ENCODE measurements at regions not wholly inside any gene's neighbourhood (a gene's known extent, or its start where the extent isn't known, plus 50 kb on each side); places are given as distances from the start of the nearest gene placed in this dataset.

GRCh38 chr13:105788530-105788929 lies 746.9 kb downstream of the EFNB2 start:
- Histone ChIP-seq H3K27me3 (ENCODE audit: control insufficient read depth, insufficient read depth, low read length) (no peaks in the 10 kb centered on the region), H3K36me3 (ENCODE audit: insufficient read depth, low read length) (no peaks in the 10 kb centered on the region), H3K4me3 (ENCODE audit: low read length) (no peak overlapping the region), H3K4me1 (ENCODE audit: control insufficient read depth, insufficient read depth, low read length) (peaks cover 17% of the 10 kb centered on the region), H3K9ac (ENCODE audit: low read depth, low read length) (no peak overlapping the region), H3K4me2 (ENCODE audit: low read length) (peak overlapping the region; percentile 2), H3K9me3 (replicated peaks; ENCODE audit: low read length) (no peaks in the 10 kb centered on the region)

- H3K4me1 ChIP-seq (ENCODE audit: control insufficient read depth, insufficient read depth, low read length), result peaks cover 17% of the 10 kb centered on the region
- no peaks in the 10 kb centered on the region for H3K9me3 ChIP-seq (replicated peaks; ENCODE audit: low read length)
- no peaks in the 10 kb centered on the region for H3K27me3 ChIP-seq (ENCODE audit: control insufficient read depth, insufficient read depth, low read length)
- no peak overlapping the region for H3K4me2 ChIP-seq (ENCODE audit: low read length)
- no peak overlapping the region for H3K9ac ChIP-seq (ENCODE audit: low read depth, low read length)
- H3K36me3 ChIP-seq (ENCODE audit: insufficient read depth, low read length), result no peaks in the 10 kb centered on the region
- H3K4me3 ChIP-seq (ENCODE audit: low read length), result no peak overlapping the region
Measured at GRCh38 chr13:105787632-105788031, 747.8 kb downstream of the EFNB2 start.

GRCh38 chr13:105785436-105785835 lies 750.0 kb downstream of the EFNB2 start:
- H3K27me3 ChIP-seq (ENCODE audit: control insufficient read depth, insufficient read depth, low read length), result no peaks in the 10 kb centered on the region
- H3K9ac ChIP-seq (ENCODE audit: low read depth, low read length), result no peak overlapping the region
- no peaks in the 10 kb centered on the region for H3K9me3 ChIP-seq (replicated peaks; ENCODE audit: low read length)
- H3K4me1 ChIP-seq (ENCODE audit: control insufficient read depth, insufficient read depth, low read length), result peaks cover 17% of the 10 kb centered on the region
- no peak overlapping the region for H3K4me2 ChIP-seq (ENCODE audit: low read length)
- H3K4me3 ChIP-seq (ENCODE audit: low read length), result no peak overlapping the region
- no peaks in the 10 kb centered on the region for H3K36me3 ChIP-seq (ENCODE audit: insufficient read depth, low read length)

GRCh38 chr13:105783261-105783660 lies 752.2 kb downstream of the EFNB2 start:
- no peak overlapping the region for H3K4me2 ChIP-seq (ENCODE audit: low read length)
- H3K9ac ChIP-seq (ENCODE audit: low read depth, low read length), result no peak overlapping the region
- H3K4me3 ChIP-seq (ENCODE audit: low read length), result no peak overlapping the region
- no peaks in the 10 kb centered on the region for H3K36me3 ChIP-seq (ENCODE audit: insufficient read depth, low read length)
- H3K4me1 ChIP-seq (ENCODE audit: control insufficient read depth, insufficient read depth, low read length), result peaks cover 10% of the 10 kb centered on the region
- no peaks in the 10 kb centered on the region for H3K27me3 ChIP-seq (ENCODE audit: control insufficient read depth, insufficient read depth, low read length)
- no peaks in the 10 kb centered on the region for H3K9me3 ChIP-seq (replicated peaks; ENCODE audit: low read length)

- no peak overlapping the region for H3K4me3 ChIP-seq (ENCODE audit: low read length)
- H3K9me3 ChIP-seq (replicated peaks; ENCODE audit: low read length), result no peaks in the 10 kb centered on the region
- H3K36me3 ChIP-seq (ENCODE audit: insufficient read depth, low read length), result no peaks in the 10 kb centered on the region
- H3K4me1 ChIP-seq (ENCODE audit: control insufficient read depth, insufficient read depth, low read length), result no peaks in the 10 kb centered on the region
- H3K9ac ChIP-seq (ENCODE audit: low read depth, low read length), result no peak overlapping the region
- H3K4me2 ChIP-seq (ENCODE audit: low read length), result no peak overlapping the region
- no peaks in the 10 kb centered on the region for H3K27me3 ChIP-seq (ENCODE audit: control insufficient read depth, insufficient read depth, low read length)
Measured at GRCh38 chr13:105778196-105778595, 757.3 kb downstream of the EFNB2 start.

- Histone ChIP-seq H3K4me1 (ENCODE audit: control insufficient read depth, insufficient read depth, low read length) (no peaks in the 10 kb centered on the region), H3K9ac (ENCODE audit: low read depth, low read length) (no peak overlapping the region), H3K4me3 (ENCODE audit: low read length) (no peak overlapping the region), H3K4me2 (ENCODE audit: low read length) (no peak overlapping the region), H3K27me3 (ENCODE audit: control insufficient read depth, insufficient read depth, low read length) (no peaks in the 10 kb centered on the region), H3K36me3 (ENCODE audit: insufficient read depth, low read length) (no peaks in the 10 kb centered on the region), H3K9me3 (replicated peaks; ENCODE audit: low read length) (no peaks in the 10 kb centered on the region)
Measured at GRCh38 chr13:105774739-105775460, 760.6 kb downstream of the EFNB2 start.

- no peaks in the 10 kb centered on the region for H3K27me3 ChIP-seq (ENCODE audit: control insufficient read depth, insufficient read depth, low read length)
- H3K36me3 ChIP-seq (ENCODE audit: insufficient read depth, low read length), result no peaks in the 10 kb centered on the region
- H3K9me3 ChIP-seq (replicated peaks; ENCODE audit: low read length), result no peaks in the 10 kb centered on the region
- no peak overlapping the region for H3K4me2 ChIP-seq (ENCODE audit: low read length)
- no peak overlapping the region for H3K4me3 ChIP-seq (ENCODE audit: low read length)
- H3K4me1 ChIP-seq (ENCODE audit: control insufficient read depth, insufficient read depth, low read length), result no peaks in the 10 kb centered on the region
- no peak overlapping the region for H3K9ac ChIP-seq (ENCODE audit: low read depth, low read length)
Measured at GRCh38 chr13:105773863-105774538, 761.5 kb downstream of the EFNB2 start.

GRCh38 chr13:105773241-105773640 lies 762.2 kb downstream of the EFNB2 start:
- Histone ChIP-seq H3K27me3 (ENCODE audit: control insufficient read depth, insufficient read depth, low read length) (no peaks in the 10 kb centered on the region), H3K4me1 (ENCODE audit: control insufficient read depth, insufficient read depth, low read length) (no peaks in the 10 kb centered on the region), H3K36me3 (ENCODE audit: insufficient read depth, low read length) (no peaks in the 10 kb centered on the region), H3K9ac (ENCODE audit: low read depth, low read length) (no peak overlapping the region), H3K9me3 (replicated peaks; ENCODE audit: low read length) (no peaks in the 10 kb centered on the region), H3K4me2 (ENCODE audit: low read length) (no peak overlapping the region), H3K4me3 (ENCODE audit: low read length) (no peak overlapping the region)

GRCh38 chr13:105764486-105764885 lies 771.0 kb downstream of the EFNB2 start:
- Histone ChIP-seq H3K9ac (ENCODE audit: low read depth, low read length) (no peak overlapping the region), H3K9me3 (replicated peaks; ENCODE audit: low read length) (no peaks in the 10 kb centered on the region), H3K4me1 (ENCODE audit: control insufficient read depth, insufficient read depth, low read length) (no peaks in the 10 kb centered on the region), H3K4me2 (ENCODE audit: low read length) (no peak overlapping the region), H3K27me3 (ENCODE audit: control insufficient read depth, insufficient read depth, low read length) (no peaks in the 10 kb centered on the region), H3K4me3 (ENCODE audit: low read length) (no peak overlapping the region), H3K36me3 (ENCODE audit: insufficient read depth, low read length) (no peaks in the 10 kb centered on the region)

GRCh38 chr13:105763851-105764250 lies 771.6 kb downstream of the EFNB2 start:
- Histone ChIP-seq H3K9me3 (replicated peaks; ENCODE audit: low read length) (no peaks in the 10 kb centered on the region), H3K4me3 (ENCODE audit: low read length) (no peak overlapping the region), H3K36me3 (ENCODE audit: insufficient read depth, low read length) (no peaks in the 10 kb centered on the region), H3K4me1 (ENCODE audit: control insufficient read depth, insufficient read depth, low read length) (no peaks in the 10 kb centered on the region), H3K4me2 (ENCODE audit: low read length) (no peak overlapping the region), H3K27me3 (ENCODE audit: control insufficient read depth, insufficient read depth, low read length) (no peaks in the 10 kb centered on the region), H3K9ac (ENCODE audit: low read depth, low read length) (no peak overlapping the region)

GRCh38 chr13:105762096-105762495 lies 773.4 kb downstream of the EFNB2 start:
- H3K4me2 ChIP-seq (ENCODE audit: low read length), result no peak overlapping the region
- H3K9me3 ChIP-seq (replicated peaks; ENCODE audit: low read length), result no peaks in the 10 kb centered on the region
- no peak overlapping the region for H3K4me3 ChIP-seq (ENCODE audit: low read length)
- H3K9ac ChIP-seq (ENCODE audit: low read depth, low read length), result no peak overlapping the region
- H3K36me3 ChIP-seq (ENCODE audit: insufficient read depth, low read length), result no peaks in the 10 kb centered on the region
- H3K27me3 ChIP-seq (ENCODE audit: control insufficient read depth, insufficient read depth, low read length), result no peaks in the 10 kb centered on the region
- H3K4me1 ChIP-seq (ENCODE audit: control insufficient read depth, insufficient read depth, low read length), result no peaks in the 10 kb centered on the region

Measured in skeletal muscle satellite cell (primary cell).